HepG2 (cell line): ENCODE measurements at regions not wholly inside any gene's neighbourhood (a gene's known extent, or its start where the extent isn't known, plus 50 kb on each side); places are given as distances from the start of the nearest gene placed in this dataset.

Experiments
- ARID2 ChIP-seq: sonication (generic); formaldehyde crosslinking; IDR thresholded peaks from 2 replicates; pipeline ENCODE4 v1.8.1; 2022; ENCODE audit warnings: mild to moderate bottlenecking, missing genetic modification reagents, borderline replicate concordance
- BRF2 ChIP-seq: sonication (generic); formaldehyde crosslinking; IDR thresholded peaks from 2 replicates; pipeline ENCODE4 v1.8.1; 2022; ENCODE audit warnings: mild to moderate bottlenecking, missing genetic modification reagents
- DRAP1 ChIP-seq: IDR thresholded peaks from 2 replicates; pipeline ENCODE4 v1.6.1; 2016; ENCODE audit warnings: missing genetic modification reagents, missing compliant biosample characterization
- IKZF4 ChIP-seq: sonication (generic); formaldehyde crosslinking; IDR thresholded peaks from 2 replicates; pipeline ENCODE4 v1.5.1; 2020; ENCODE audit warnings: borderline replicate concordance, mild to moderate bottlenecking, low read depth, missing genetic modification reagents; ENCODE audit errors: not compliant biosample characterization
- POLR2AphosphoS2 ChIP-seq: IDR thresholded peaks from 2 replicates; pipeline ENCODE4 v1.6.1; 2011; ENCODE audit warnings: low read depth, low read length, improper control_type of control experiment
- RFX3 ChIP-seq: IDR thresholded peaks from 2 replicates; pipeline ENCODE4 v1.6.1; 2016; ENCODE audit warnings: missing biosample characterization, missing genetic modification reagents
- SP4 ChIP-seq: sonication (generic); formaldehyde crosslinking; IDR thresholded peaks from 2 replicates; pipeline ENCODE4 v1.8.1; 2023; ENCODE audit warnings: mild to moderate bottlenecking, missing genetic modification reagents
- THAP8 ChIP-seq: sonication (generic); formaldehyde crosslinking; IDR thresholded peaks from 2 replicates; pipeline ENCODE4 v1.5.1; 2020; ENCODE audit warnings: missing genetic modification reagents, mild to moderate bottlenecking, borderline replicate concordance
- ZBED4 ChIP-seq: sonication (generic); formaldehyde crosslinking; IDR thresholded peaks from 2 replicates; pipeline ENCODE4 v1.4.0; 2020; ENCODE audit warnings: missing genetic modification reagents, borderline replicate concordance
- ZNF142 ChIP-seq: sonication (generic); formaldehyde crosslinking; IDR thresholded peaks from 2 replicates; pipeline ENCODE4 v1.4.0; 2020; ENCODE audit warnings: missing genetic modification reagents
- ZNF296 ChIP-seq: sonication (generic); formaldehyde crosslinking; conservative IDR thresholded peaks from 2 replicates; pipeline ENCODE4 v1.5.0; 2020; ENCODE audit warnings: mild to moderate bottlenecking, missing genetic modification reagents
- ZNF333 ChIP-seq: sonication (generic); formaldehyde crosslinking; IDR thresholded peaks from 2 replicates; pipeline ENCODE4 v1.4.0; 2020; ENCODE audit warnings: mild to moderate bottlenecking, missing genetic modification reagents, borderline replicate concordance
- ZNF33A ChIP-seq: sonication (generic); formaldehyde crosslinking; IDR thresholded peaks from 2 replicates; pipeline ENCODE4 v1.5.1; 2020; ENCODE audit warnings: missing genetic modification reagents, mild to moderate bottlenecking, moderate library complexity, borderline replicate concordance
- ZNF556 ChIP-seq: sonication (generic); formaldehyde crosslinking; IDR thresholded peaks from 2 replicates; pipeline ENCODE4 v1.4.0; 2020; ENCODE audit warnings: mild to moderate bottlenecking, missing genetic modification reagents, borderline replicate concordance
- ZNF652 ChIP-seq: IDR thresholded peaks from 2 replicates; pipeline ENCODE4 v1.6.1; 2016; ENCODE audit warnings: low read depth, borderline replicate concordance
- ZNF841 ChIP-seq: sonication (generic); formaldehyde crosslinking; IDR thresholded peaks from 2 replicates; pipeline ENCODE4 v1.8.1; 2023; ENCODE audit warnings: missing genetic modification reagents, borderline replicate concordance

GRCh38 chr9:129413537-129414376, 207.1 kb downstream of the C9orf50 start (continued):
- TF ChIP-seq ZNF142 (CRISPR knock-in tag), result peak; percentile 78; the same call in 1 of the 2 replicates
- no peak for TF ChIP-seq IKZF4 (CRISPR knock-in tag)
- peak; percentile 92 for TF ChIP-seq RFX3 (CRISPR knock-in tag)
- TF ChIP-seq THAP8 (CRISPR knock-in tag), result no peak
- TF ChIP-seq ZNF652 (CRISPR knock-in tag), result no peak
- no peak for TF ChIP-seq SP4 (CRISPR knock-in tag)
- peak; percentile 14; the same call in 1 of the 2 replicates for TF ChIP-seq DRAP1 (CRISPR knock-in tag)
- TF ChIP-seq ZNF296 (CRISPR knock-in tag), result no peak
- TF ChIP-seq ZNF841 (CRISPR knock-in tag), result no peak
- no peak for TF ChIP-seq ZNF33A (CRISPR knock-in tag)
- no peak for TF ChIP-seq ZNF333
- no peak for TF ChIP-seq ZBED4 (CRISPR knock-in tag)
- no peak for TF ChIP-seq ARID2 (CRISPR knock-in tag)
- TF ChIP-seq POLR2AphosphoS2, result no peak
- no peak for TF ChIP-seq ZNF556 (CRISPR knock-in tag)
- no peak for TF ChIP-seq BRF2 (CRISPR knock-in tag)
